K562 (cell line): ENCODE measurements at regions not wholly inside any gene's neighbourhood (a gene's known extent, or its start where the extent isn't known, plus 50 kb on each side); places are given as distances from the start of the nearest gene placed in this dataset.

ENCODE experiments used
- CEBPG ChIP-seq, 3 experiments: fragments of 200-800 bp in 1 of 3; sonication (Bioruptor generic) in 1 of 3; sonication (generic) in 1 of 3; formaldehyde crosslinking in 1 of 3; IDR thresholded peaks in 2 of 3; conservative IDR thresholded peaks in 1 of 3; 2 replicates each; pipeline versions ENCODE4 v1.6.1 to v1.8.0; 2016 to 2022; ENCODE audit warnings: missing compliant biosample characterization in 2 of 3, missing genetic modification characterization in 2 of 3, mild to moderate bottlenecking in 1 of 3, missing genetic modification reagents in 1 of 3
- EP400 ChIP-seq: fragments of 450-650 bp; IDR thresholded peaks from 2 replicates; pipeline ENCODE4 v1.6.1; 2017; ENCODE audit warnings: antibody characterized with exemption, mild to moderate bottlenecking, moderate library complexity
- HNRNPH1 ChIP-seq: fragments of 200-400 bp; formaldehyde crosslinking; optimal IDR thresholded peaks from 2 replicates; pipeline ENCODE3; 2017; ENCODE audit warnings: low read depth, mild to moderate bottlenecking, low read length, moderate library complexity
- NFXL1 ChIP-seq: fragments of 450-650 bp; formaldehyde crosslinking; IDR thresholded peaks from 2 replicates; pipeline ENCODE4 v1.4.0; 2021; ENCODE audit warnings: mild to moderate bottlenecking
- RAD51 ChIP-seq: fragments of 450-650 bp; IDR thresholded peaks from 2 replicates; pipeline ENCODE4 v1.7.1; 2016; ENCODE audit warnings: low read depth, mild to moderate bottlenecking, borderline replicate concordance
- SOX6 ChIP-seq: fragments of 450-650 bp; IDR thresholded peaks from 2 replicates; pipeline ENCODE4 v1.6.1; 2014; ENCODE audit warnings: mild to moderate bottlenecking
- ZNF174 ChIP-seq: fragments of 250-450 bp; sonication (Bioruptor Pico); IDR thresholded peaks from 2 replicates; pipeline ENCODE4 v1.4.0; 2020; ENCODE audit warnings: mild to moderate bottlenecking

GRCh38 chr10:58451193-58451889 is 61.3 kb upstream of the BICC1 start:
- TF ChIP-seq HNRNPH1 (no peak), SOX6 (no peak), RAD51 (no peak), CEBPG (CRISPR knock-in tag; IDR thresholded peaks at IDR 0.05) (no peak), CEBPG (tag; conservative IDR thresholded peaks at IDR 0.05 in 1 of 2, IDR thresholded peaks at IDR 0.05 in 1 of 2) (no peak), ZNF174 (no peak), EP400 (no peak), NFXL1 (no peak)
